Nephron (organoid): ENCODE measurements at regions not wholly inside any gene's neighbourhood (a gene's known extent, or its start where the extent isn't known, plus 50 kb on each side); places are given as distances from the start of the nearest gene placed in this dataset.

Experiments
- H3K27ac Mint-ChIP-seq, 3 experiments: 2 replicates each; pipeline ENCODE4 v1.8.0; 2020; ENCODE audit warnings: mixed read lengths in 3 of 3, mild to moderate bottlenecking in 2 of 3, moderate library complexity in 1 of 3
- H3K27me3 Mint-ChIP-seq: 2 replicates; pipeline ENCODE4 v1.8.0; 2021; ENCODE audit warnings: low read depth, mild to moderate bottlenecking, moderate library complexity, mixed read lengths
- H3K36me3 Mint-ChIP-seq: 2 replicates; pipeline ENCODE4 v1.8.0; 2020; ENCODE audit warnings: low read depth, mixed read lengths
- H3K4me1 Mint-ChIP-seq: 2 replicates; pipeline ENCODE4 v1.8.0; 2020; ENCODE audit warnings: mixed read lengths
- H3K4me3 Mint-ChIP-seq, 3 experiments: 2 replicates each; pipeline ENCODE4 v1.8.0; 2020; ENCODE audit warnings: mild to moderate bottlenecking in 3 of 3, mixed read lengths in 3 of 3, moderate library complexity in 2 of 3
- H3K9me3 Mint-ChIP-seq: 2 replicates; pipeline ENCODE4 v1.8.0; 2020; ENCODE audit warnings: mixed read lengths
- TF ChIP-seq, protein P1 (sequence below), 3 experiments: fragments of 200-600 bp; sonication (generic); IDR thresholded peaks; one replicate each; pipeline ENCODE4 v1.5.0; 2021; ENCODE audit warnings: antibody characterized with exemption in 3 of 3; ENCODE audit not compliant: unreplicated experiment in 3 of 3

GRCh38 chr7:41134300-41135255, 568.3 kb downstream of the INHBA start:
- Mint-ChIP-seq H3K4me1 (peaks cover 11% of the 10 kb centered on the region), H3K4me3 (no peak overlapping the region), H3K9me3 (no peaks in the 10 kb centered on the region), H3K36me3 (no peaks in the 10 kb centered on the region), H3K27me3 (peaks cover 4% of the 10 kb centered on the region), H3K27ac (peak overlapping the region in 1 of 3 experiments; percentile 8)
- TF ChIP-seq, protein P1, sequence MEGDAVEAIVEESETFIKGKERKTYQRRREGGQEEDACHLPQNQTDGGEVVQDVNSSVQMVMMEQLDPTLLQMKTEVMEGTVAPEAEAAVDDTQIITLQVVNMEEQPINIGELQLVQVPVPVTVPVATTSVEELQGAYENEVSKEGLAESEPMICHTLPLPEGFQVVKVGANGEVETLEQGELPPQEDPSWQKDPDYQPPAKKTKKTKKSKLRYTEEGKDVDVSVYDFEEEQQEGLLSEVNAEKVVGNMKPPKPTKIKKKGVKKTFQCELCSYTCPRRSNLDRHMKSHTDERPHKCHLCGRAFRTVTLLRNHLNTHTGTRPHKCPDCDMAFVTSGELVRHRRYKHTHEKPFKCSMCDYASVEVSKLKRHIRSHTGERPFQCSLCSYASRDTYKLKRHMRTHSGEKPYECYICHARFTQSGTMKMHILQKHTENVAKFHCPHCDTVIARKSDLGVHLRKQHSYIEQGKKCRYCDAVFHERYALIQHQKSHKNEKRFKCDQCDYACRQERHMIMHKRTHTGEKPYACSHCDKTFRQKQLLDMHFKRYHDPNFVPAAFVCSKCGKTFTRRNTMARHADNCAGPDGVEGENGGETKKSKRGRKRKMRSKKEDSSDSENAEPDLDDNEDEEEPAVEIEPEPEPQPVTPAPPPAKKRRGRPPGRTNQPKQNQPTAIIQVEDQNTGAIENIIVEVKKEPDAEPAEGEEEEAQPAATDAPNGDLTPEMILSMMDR (IDR thresholded peaks at IDR 0.05; ENCODE audit: unreplicated experiment in 3 of 3) = no peak

- Mint-ChIP-seq H3K4me1 (peaks cover 11% of the 10 kb centered on the region), H3K9me3 (no peaks in the 10 kb centered on the region), H3K36me3 (no peaks in the 10 kb centered on the region), H3K27me3 (peaks cover 7% of the 10 kb centered on the region), H3K4me3 (no peak overlapping the region), H3K27ac (no peak overlapping the region)
- TF ChIP-seq, protein P1 (IDR thresholded peaks at IDR 0.05; ENCODE audit: unreplicated experiment in 3 of 3) = no peak
These were observed 569.1 kb downstream of the INHBA start for GRCh38 chr7:41133690-41134299.

GRCh38 chr7:41131956-41132355, 570.9 kb downstream of the INHBA start:
- Mint-ChIP-seq H3K27me3 (peaks cover 7% of the 10 kb centered on the region), H3K9me3 (no peaks in the 10 kb centered on the region), H3K4me1 (peaks cover 11% of the 10 kb centered on the region), H3K27ac (no peak overlapping the region), H3K4me3 (no peak overlapping the region), H3K36me3 (no peaks in the 10 kb centered on the region)
- TF ChIP-seq, protein P1 (IDR thresholded peaks at IDR 0.05; ENCODE audit: unreplicated experiment in 3 of 3) = no peak

- peaks cover 3% of the 10 kb centered on the region for H3K27me3 Mint-ChIP-seq
- TF ChIP-seq, protein P1 (IDR thresholded peaks at IDR 0.05; ENCODE audit: unreplicated experiment in 3 of 3) = no peak
- H3K4me3 Mint-ChIP-seq = no peak overlapping the region
- no peaks in the 10 kb centered on the region for H3K9me3 Mint-ChIP-seq
- peaks cover 11% of the 10 kb centered on the region for H3K4me1 Mint-ChIP-seq
- no peaks in the 10 kb centered on the region for H3K36me3 Mint-ChIP-seq
- peak overlapping the region in 1 of 3 experiments; percentile 28 for H3K27ac Mint-ChIP-seq
These were observed 572.2 kb downstream of the INHBA start for GRCh38 chr7:41130561-41131236.

DNA sequence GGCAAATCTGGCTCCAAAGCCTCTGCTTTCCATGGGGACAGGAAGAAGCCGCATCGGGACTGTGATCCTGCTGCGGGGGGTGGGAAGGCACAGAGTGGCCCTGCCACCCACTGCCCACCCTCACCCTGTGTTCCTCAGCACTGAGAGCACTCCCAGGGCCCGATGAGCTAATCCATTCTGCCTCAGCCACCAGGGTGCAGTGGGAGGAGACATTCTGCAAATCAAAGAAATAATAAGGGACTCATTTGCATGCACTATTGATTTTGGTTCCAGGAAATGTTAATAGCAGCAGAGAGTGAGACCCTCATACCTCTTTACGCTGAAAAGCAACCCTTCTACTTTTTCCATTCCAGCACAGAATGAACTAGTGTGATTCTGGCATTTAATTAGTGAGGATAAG, 572.8 kb downstream of the INHBA start:
- H3K27me3 Mint-ChIP-seq = peaks cover 3% of the 10 kb centered on the region

More for the DNA sequence above, 572.8 kb downstream of the INHBA start:
- Mint-ChIP-seq H3K9me3 (no peaks in the 10 kb centered on the region), H3K4me3 (no peak overlapping the region), H3K36me3 (no peaks in the 10 kb centered on the region), H3K27ac (no peak overlapping the region), H3K4me1 (peaks cover 11% of the 10 kb centered on the region)
- TF ChIP-seq, protein P1 (IDR thresholded peaks at IDR 0.05; ENCODE audit: unreplicated experiment in 3 of 3) = no peak
